Esophagus squamous epithelium (tissue), 4 donors: ENCODE measurements at regions not wholly inside any gene's neighbourhood (a gene's known extent, or its start where the extent isn't known, plus 50 kb on each side); places are given as distances from the start of the nearest gene placed in this dataset.

ENCODE experiments used
- POLR2A ChIP-seq, 4 donors: fragments of 450-650 bp; IDR thresholded peaks; one replicate each; pipeline ENCODE4 v1.6.1; 2017; ENCODE audit warnings: antibody characterized with exemption in 4 of 4, mild to moderate bottlenecking in 4 of 4, moderate library complexity in 3 of 4
- TF ChIP-seq, protein P1 (sequence below), 6 experiments: fragments of 450-650 bp in 4 of 6; fragments of 200-600 bp in 2 of 6; sonication (generic) in 2 of 6; IDR thresholded peaks; one replicate each; pipeline ENCODE4 v1.5.1; 2016 to 2019; ENCODE audit warnings: antibody characterized with exemption in 6 of 6, mild to moderate bottlenecking in 4 of 6, moderate library complexity in 4 of 6

DNA sequence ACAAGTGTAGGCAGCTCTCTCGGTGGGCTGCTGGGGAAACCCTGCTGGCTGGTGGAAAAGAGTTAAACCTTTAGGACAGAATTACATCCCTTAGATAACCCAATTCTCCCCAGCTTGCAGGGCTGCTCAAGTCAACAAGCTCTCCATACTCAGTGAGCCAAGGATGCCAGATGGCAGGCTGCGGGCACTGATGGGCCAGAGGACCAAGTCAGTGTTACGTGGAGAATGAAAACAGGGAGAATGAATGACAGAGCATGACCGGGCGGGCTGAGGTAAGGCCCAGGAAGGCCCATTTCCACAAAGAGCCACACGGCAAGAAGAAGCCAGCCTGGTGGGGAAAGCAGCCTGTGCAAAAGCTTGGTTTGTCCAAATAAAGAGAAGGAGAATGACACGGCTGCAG lies 58.7 kb upstream of the CD93 start:
- TF ChIP-seq, protein P1, sequence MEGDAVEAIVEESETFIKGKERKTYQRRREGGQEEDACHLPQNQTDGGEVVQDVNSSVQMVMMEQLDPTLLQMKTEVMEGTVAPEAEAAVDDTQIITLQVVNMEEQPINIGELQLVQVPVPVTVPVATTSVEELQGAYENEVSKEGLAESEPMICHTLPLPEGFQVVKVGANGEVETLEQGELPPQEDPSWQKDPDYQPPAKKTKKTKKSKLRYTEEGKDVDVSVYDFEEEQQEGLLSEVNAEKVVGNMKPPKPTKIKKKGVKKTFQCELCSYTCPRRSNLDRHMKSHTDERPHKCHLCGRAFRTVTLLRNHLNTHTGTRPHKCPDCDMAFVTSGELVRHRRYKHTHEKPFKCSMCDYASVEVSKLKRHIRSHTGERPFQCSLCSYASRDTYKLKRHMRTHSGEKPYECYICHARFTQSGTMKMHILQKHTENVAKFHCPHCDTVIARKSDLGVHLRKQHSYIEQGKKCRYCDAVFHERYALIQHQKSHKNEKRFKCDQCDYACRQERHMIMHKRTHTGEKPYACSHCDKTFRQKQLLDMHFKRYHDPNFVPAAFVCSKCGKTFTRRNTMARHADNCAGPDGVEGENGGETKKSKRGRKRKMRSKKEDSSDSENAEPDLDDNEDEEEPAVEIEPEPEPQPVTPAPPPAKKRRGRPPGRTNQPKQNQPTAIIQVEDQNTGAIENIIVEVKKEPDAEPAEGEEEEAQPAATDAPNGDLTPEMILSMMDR (IDR thresholded peaks at IDR 0.05), result no peak
- TF ChIP-seq POLR2A (IDR thresholded peaks at IDR 0.05), result no peak
